Hepatocyte (in vitro differentiated cells): ENCODE measurements at regions not wholly inside any gene's neighbourhood (a gene's known extent, or its start where the extent isn't known, plus 50 kb on each side); places are given as distances from the start of the nearest gene placed in this dataset.
A peak's percentile ranks its signal among the peaks of the same experiment; 100 is the strongest.

Source experiments
- DNase-seq: peaks from one replicate; pipeline ENCODE4 v3.0.0-alpha.2; 2016; ENCODE audit warnings: low spot score
- H2AFZ ChIP-seq: fragments of 200-600 bp; sonication (generic); 2 replicates; pipeline ENCODE4 v1.6.0; 2016; ENCODE audit warnings: antibody characterized with exemption, mild to moderate bottlenecking
- H3K27ac ChIP-seq: fragments of 200-600 bp; sonication (generic); 2 replicates; pipeline ENCODE4 v1.5.1; 2016; ENCODE audit warnings: mild to moderate bottlenecking
- H3K27me3 ChIP-seq: fragments of 200-600 bp; sonication (generic); 2 replicates; pipeline ENCODE4 v1.6.1; 2016
- H3K36me3 ChIP-seq: fragments of 200-600 bp; sonication (generic); replicated peaks from 2 replicates; pipeline ENCODE4 v1.5.1; 2016; ENCODE audit warnings: low read depth; ENCODE audit not compliant: insufficient read depth
- H3K4me1 ChIP-seq: fragments of 200-600 bp; sonication (generic); 2 replicates; pipeline ENCODE4 v1.5.1; 2016; ENCODE audit warnings: mild to moderate bottlenecking, moderate library complexity; ENCODE audit not compliant: insufficient read depth
- H3K4me2 ChIP-seq: fragments of 200-600 bp; sonication (generic); 2 replicates; pipeline ENCODE4 v1.6.0; 2016
- H3K4me3 ChIP-seq: fragments of 200-600 bp; sonication (generic); 2 replicates; pipeline ENCODE4 v1.5.1; 2016; ENCODE audit warnings: mild to moderate bottlenecking
- H3K79me2 ChIP-seq: fragments of 200-600 bp; sonication (generic); 2 replicates; pipeline ENCODE4 v1.6.0; 2017; ENCODE audit warnings: mild to moderate bottlenecking
- H3K9me2 ChIP-seq: fragments of 200-600 bp; sonication (generic); replicated peaks from 2 replicates; pipeline ENCODE4 v1.6.0; 2017; ENCODE audit warnings: mild to moderate bottlenecking; ENCODE audit not compliant: insufficient read depth
- H3K9me3 ChIP-seq: fragments of 200-600 bp; sonication (generic); 2 replicates; pipeline ENCODE4 v1.5.1; 2016; ENCODE audit warnings: low read depth, mild to moderate bottlenecking
- H4K20me1 ChIP-seq: fragments of 200-600 bp; sonication (generic); 2 replicates; pipeline ENCODE4 v1.6.0; 2016; ENCODE audit warnings: mild to moderate bottlenecking; ENCODE audit not compliant: insufficient read depth, poor library complexity, severe bottlenecking
- CTCF ChIP-seq: fragments of 200-600 bp; sonication (generic); IDR thresholded peaks from 2 replicates; pipeline ENCODE4 v1.5.1; 2016; ENCODE audit warnings: antibody characterized with exemption, mild to moderate bottlenecking; ENCODE audit not compliant: poor library complexity
- EZH2 ChIP-seq: fragments of 200-600 bp; sonication (generic); IDR thresholded peaks from 2 replicates; pipeline ENCODE4 v1.6.1; 2016; ENCODE audit warnings: antibody characterized with exemption, mild to moderate bottlenecking, borderline replicate concordance
- EZH2phosphoT487 ChIP-seq: fragments of 200-600 bp; sonication (generic); IDR thresholded peaks from one replicate; pipeline ENCODE4 v1.6.1; 2018; ENCODE audit warnings: antibody characterized with exemption, mild to moderate bottlenecking, low read depth, moderate library complexity; ENCODE audit not compliant: unreplicated experiment, severe bottlenecking
- WGBS: methylation state at CpG from one replicate; pipeline ENCODE4 v1.1.6; 2016; ENCODE audit warnings: low lambda C conversion rate; ENCODE audit errors: missing lambda C conversion rate; 5-methylcytosine and 5-hydroxymethylcytosine counted together

- Histone ChIP-seq H4K20me1 (no peaks in the 10 kb centered on the region), H3K27me3 (no peaks in the 10 kb centered on the region), H3K27ac (no peak overlapping the region), H2AFZ (no peak overlapping the region), H3K4me2 (no peak overlapping the region), H3K79me2 (no peaks in the 10 kb centered on the region), H3K9me2 (no peaks in the 10 kb centered on the region), H3K9me3 (no peaks in the 10 kb centered on the region), H3K4me1 (no peaks in the 10 kb centered on the region), H3K4me3 (no peak overlapping the region), H3K36me3 (no peaks in the 10 kb centered on the region)
- peak; percentile 68 for DNase-seq
- TF ChIP-seq EZH2: no peak
- TF ChIP-seq EZH2phosphoT487: no peak
- no peak for TF ChIP-seq CTCF
- WGBS: 64% methylated on average over 7 of the region's 7 CpGs
Observed at GRCh38 chr13:48783181-48783630, 129.5 kb downstream of the CYSLTR2 start.

- no peaks in the 10 kb centered on the region for H3K27me3 ChIP-seq
- H3K9me2 ChIP-seq: no peaks in the 10 kb centered on the region
- no peaks in the 10 kb centered on the region for H3K36me3 ChIP-seq
- TF ChIP-seq EZH2: no peak
- TF ChIP-seq EZH2phosphoT487: no peak
- TF ChIP-seq CTCF: no peak
- no peaks in the 10 kb centered on the region for H3K9me3 ChIP-seq
- WGBS: 97% methylated on average over 4 of the region's 4 CpGs
- DNase-seq: no peak
- H3K79me2 ChIP-seq: no peaks in the 10 kb centered on the region
- no peaks in the 10 kb centered on the region for H3K4me1 ChIP-seq
- H3K4me2 ChIP-seq: no peak overlapping the region
- no peak overlapping the region for H2AFZ ChIP-seq
- H3K27ac ChIP-seq: no peak overlapping the region
- no peaks in the 10 kb centered on the region for H4K20me1 ChIP-seq
- no peak overlapping the region for H3K4me3 ChIP-seq
Observed at GRCh38 chr13:48783695-48784230, 130.0 kb downstream of the CYSLTR2 start.

GRCh38 chr13:48784916-48785548 lies 131.3 kb downstream of the CYSLTR2 start:
- Histone ChIP-seq H3K4me3 (no peak overlapping the region), H2AFZ (no peak overlapping the region), H4K20me1 (no peaks in the 10 kb centered on the region), H3K9me2 (no peaks in the 10 kb centered on the region), H3K4me1 (no peaks in the 10 kb centered on the region), H3K36me3 (no peaks in the 10 kb centered on the region), H3K4me2 (no peak overlapping the region), H3K27me3 (no peaks in the 10 kb centered on the region), H3K9me3 (no peaks in the 10 kb centered on the region), H3K79me2 (no peaks in the 10 kb centered on the region), H3K27ac (no peak overlapping the region)
- no peak for TF ChIP-seq CTCF
- TF ChIP-seq EZH2phosphoT487: no peak
- no peak for TF ChIP-seq EZH2
- no peak for DNase-seq
- 63% methylated on average over 3 of the region's 3 CpGs for WGBS
